GM18517 (cell line): ENCODE measurements at regions not wholly inside any gene's neighbourhood (a gene's known extent, or its start where the extent isn't known, plus 50 kb on each side); places are given as distances from the start of the nearest gene placed in this dataset.
"Not testable (repeated sequence)": the region's sequence is repeated elsewhere in the genome, so short reads cannot be mapped to it uniquely, and the experiment has no call there.

ENCODE experiments used
- ATAC-seq: cut with Tn5 transposase; IDR thresholded peaks from one replicate; pipeline ENCODE4 v1.9.1; 2021; ENCODE audit warnings: mild to moderate bottlenecking, moderate library complexity; ENCODE audit not compliant: unreplicated experiment

GRCh38 chr3:148532774-148533173 lies 164.9 kb upstream of the AGTR1 start:
- ATAC-seq = no peak

- ATAC-seq = no peak
These were observed 163.4 kb upstream of the AGTR1 start for GRCh38 chr3:148534089-148534988.

GRCh38 chr3:148535001-148535400 lies 162.7 kb upstream of the AGTR1 start:
- ATAC-seq = no peak

GRCh38 chr3:148540266-148540665 lies 157.4 kb upstream of the AGTR1 start:
- ATAC-seq = no peak

- ATAC-seq = no peak
These were observed 156.9 kb upstream of the AGTR1 start for GRCh38 chr3:148540851-148541250.

GRCh38 chr3:148546959-148547358 lies 150.7 kb upstream of the AGTR1 start:
- no peak for ATAC-seq

GRCh38 chr3:148551767-148552260 lies 145.9 kb upstream of the AGTR1 start:
- ATAC-seq = no peak

GRCh38 chr3:148554367-148554766 lies 143.3 kb upstream of the AGTR1 start:
- no peak for ATAC-seq

GRCh38 chr3:148556664-148557063 lies 141.0 kb upstream of the AGTR1 start:
- no peak for ATAC-seq

- not testable (repeated sequence) for ATAC-seq
These were observed 120.1 kb upstream of the AGTR1 start for GRCh38 chr3:148577579-148577978.

GRCh38 chr3:148582126-148582525 lies 115.6 kb upstream of the AGTR1 start:
- ATAC-seq = no peak

- ATAC-seq = no peak
These were observed 113.9 kb upstream of the AGTR1 start for GRCh38 chr3:148583793-148584192.

GRCh38 chr3:148584438-148584837 lies 113.3 kb upstream of the AGTR1 start:
- ATAC-seq = no peak

GRCh38 chr3:148585671-148586379 lies 111.9 kb upstream of the AGTR1 start:
- ATAC-seq = no peak

- ATAC-seq = no peak
These were observed 109.4 kb upstream of the AGTR1 start for GRCh38 chr3:148588291-148588690.

GRCh38 chr3:148591525-148591924 lies 106.2 kb upstream of the AGTR1 start:
- no peak for ATAC-seq

- no peak for ATAC-seq
These were observed 99.1 kb upstream of the AGTR1 start for GRCh38 chr3:148598619-148599018.

GRCh38 chr3:148599481-148599880 lies 98.2 kb upstream of the AGTR1 start:
- no peak for ATAC-seq

- no peak for ATAC-seq
These were observed 97.3 kb upstream of the AGTR1 start for GRCh38 chr3:148600440-148600839.

GRCh38 chr3:148600902-148601765 lies 96.6 kb upstream of the AGTR1 start:
- no peak for ATAC-seq
